WTC11 (cell line): ENCODE measurements at regions not wholly inside any gene's neighbourhood (a gene's known extent, or its start where the extent isn't known, plus 50 kb on each side); places are given as distances from the start of the nearest gene placed in this dataset.

ENCODE experiments used
- ATAC-seq: fragments of 200-7000 bp; cut with Tn5 transposase; 2 replicates; pipeline ENCODE4 v1.10.0; 2021; ENCODE audit warnings: mild to moderate bottlenecking, moderate library complexity
- CTCF ChIA-PET: fragments of 300-600 bp; sonication (Branson Sonifier 250); formaldehyde crosslinking; loops from one replicate; lab custom pipeline; 2021; ENCODE audit warnings: antibody characterized with exemption; lab: Charles Lee
- POLR2A ChIA-PET: fragments of 350-600 bp; sonication (Branson Sonifier 250); formaldehyde crosslinking; loops from one replicate; lab custom pipeline; 2021; ENCODE audit warnings: antibody characterized with exemption; lab: Charles Lee
- DNase-seq: peaks from one replicate; pipeline ENCODE4 v3.0.0; 2021; ENCODE audit warnings: low spot score
- H3K27ac Mint-ChIP-seq: 2 replicates; pipeline ENCODE4 v1.8.0; 2021; ENCODE audit warnings: mixed read lengths
- H3K27me3 Mint-ChIP-seq: 2 replicates; pipeline ENCODE4 v1.8.0; 2021; ENCODE audit warnings: low read depth, mild to moderate bottlenecking, moderate library complexity, mixed read lengths
- H3K36me3 Mint-ChIP-seq: 2 replicates; pipeline ENCODE4 v1.8.0; 2021; ENCODE audit warnings: mixed read lengths
- H3K4me1 Mint-ChIP-seq: 2 replicates; pipeline ENCODE4 v1.8.0; 2022; ENCODE audit warnings: mixed read lengths
- H3K4me3 Mint-ChIP-seq: 2 replicates; pipeline ENCODE4 v1.8.0; 2021; ENCODE audit warnings: mild to moderate bottlenecking, moderate library complexity, mixed read lengths
- H3K9me3 Mint-ChIP-seq: 2 replicates; pipeline ENCODE4 v1.8.0; 2021; ENCODE audit warnings: mixed read lengths
- GTF2I ChIP-seq: fragments of 250-450 bp; sonication (Bioruptor Pico); conservative IDR thresholded peaks from 2 replicates; pipeline ENCODE4 v1.4.0; 2021; ENCODE audit warnings: mild to moderate bottlenecking
- MYBL2 ChIP-seq: sonication (generic); formaldehyde crosslinking; IDR thresholded peaks from 2 replicates; pipeline ENCODE4 v1.8.1; 2023; ENCODE audit warnings: mild to moderate bottlenecking, moderate library complexity, missing genetic modification reagents
- TEAD1 ChIP-seq: sonication (generic); formaldehyde crosslinking; IDR thresholded peaks from 2 replicates; pipeline ENCODE4 v1.8.0; 2022; ENCODE audit warnings: mild to moderate bottlenecking, missing genetic modification reagents
- ZNF121 ChIP-seq: sonication (generic); formaldehyde crosslinking; IDR thresholded peaks from 2 replicates; pipeline ENCODE4 v1.8.0; 2023; ENCODE audit warnings: missing genetic modification reagents
- ZNF423 ChIP-seq: fragments of 250-450 bp; sonication (Bioruptor Pico); IDR thresholded peaks from 2 replicates; pipeline ENCODE4 v2.1.2; 2022; ENCODE audit warnings: mild to moderate bottlenecking, moderate library complexity
- TF ChIP-seq, protein P1 (sequence below): sonication (generic); formaldehyde crosslinking; IDR thresholded peaks from 2 replicates; pipeline ENCODE4 v1.8.1; 2023; ENCODE audit warnings: mild to moderate bottlenecking, moderate library complexity, missing genetic modification reagents
- TF ChIP-seq, protein P2 (sequence below): sonication (generic); formaldehyde crosslinking; IDR thresholded peaks from 2 replicates; pipeline ENCODE4 v1.8.1; 2023; ENCODE audit warnings: mild to moderate bottlenecking, missing genetic modification reagents
- TF ChIP-seq, protein P3 (sequence below): fragments of 250-450 bp; sonication (Bioruptor Pico); IDR thresholded peaks from 2 replicates; pipeline ENCODE4 v1.9.0; 2021; ENCODE audit warnings: mild to moderate bottlenecking
- TF ChIP-seq, protein P4 (sequence below): sonication (generic); formaldehyde crosslinking; IDR thresholded peaks from 2 replicates; pipeline ENCODE4 v1.8.0; 2023; ENCODE audit warnings: missing genetic modification reagents
- TF ChIP-seq, protein P5 (sequence below): sonication (generic); formaldehyde crosslinking; IDR thresholded peaks from 2 replicates; pipeline ENCODE4 v1.8.0; 2023; ENCODE audit warnings: missing genetic modification reagents, mild to moderate bottlenecking, borderline replicate concordance
- TF ChIP-seq, protein P6 (sequence below): fragments of 200-600 bp; IDR thresholded peaks from 2 replicates; pipeline ENCODE4 v1.8.0; 2022; ENCODE audit warnings: antibody characterized with exemption
- TF ChIP-seq, protein P7 (sequence below): sonication (generic); formaldehyde crosslinking; IDR thresholded peaks from 2 replicates; pipeline ENCODE4 v1.8.1; 2023; ENCODE audit warnings: mild to moderate bottlenecking, missing genetic modification reagents, moderate library complexity

DNA sequence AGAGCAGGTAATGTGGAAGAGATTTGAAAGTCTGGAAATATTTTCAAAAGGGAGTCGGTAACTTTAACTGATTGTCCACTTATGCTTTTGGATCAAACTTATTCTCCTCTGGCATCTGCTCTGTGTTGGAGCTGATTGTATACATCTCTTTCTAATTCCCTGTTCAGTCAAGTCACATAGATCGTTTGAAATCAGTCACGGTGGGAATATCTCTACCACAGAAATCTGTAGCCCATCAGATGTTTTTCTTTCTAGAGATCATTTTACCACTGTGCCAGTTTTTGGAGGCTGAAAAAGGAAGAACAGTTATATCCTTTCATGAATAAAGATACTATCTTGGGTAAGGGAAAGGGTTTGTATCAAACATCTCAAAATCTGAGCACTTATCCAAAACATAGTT is 1853.3 kb downstream of the EFNA5 start:
- no peak for ATAC-seq
- TF ChIP-seq, protein P1, sequence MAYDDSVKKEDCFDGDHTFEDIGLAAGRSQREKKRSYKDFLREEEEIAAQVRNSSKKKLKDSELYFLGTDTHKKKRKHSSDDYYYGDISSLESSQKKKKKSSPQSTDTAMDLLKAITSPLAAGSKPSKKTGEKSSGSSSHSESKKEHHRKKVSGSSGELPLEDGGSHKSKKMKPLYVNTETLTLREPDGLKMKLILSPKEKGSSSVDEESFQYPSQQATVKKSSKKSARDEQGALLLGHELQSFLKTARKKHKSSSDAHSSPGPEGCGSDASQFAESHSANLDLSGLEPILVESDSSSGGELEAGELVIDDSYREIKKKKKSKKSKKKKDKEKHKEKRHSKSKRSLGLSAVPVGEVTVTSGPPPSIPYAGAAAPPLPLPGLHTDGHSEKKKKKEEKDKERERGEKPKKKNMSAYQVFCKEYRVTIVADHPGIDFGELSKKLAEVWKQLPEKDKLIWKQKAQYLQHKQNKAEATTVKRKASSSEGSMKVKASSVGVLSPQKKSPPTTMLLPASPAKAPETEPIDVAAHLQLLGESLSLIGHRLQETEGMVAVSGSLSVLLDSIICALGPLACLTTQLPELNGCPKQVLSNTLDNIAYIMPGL (CRISPR knock-in tag), result no peak
- TF ChIP-seq TEAD1 (CRISPR knock-in tag) (no peak), GTF2I (CRISPR knock-in tag) (no peak), ZNF423 (no peak), ZNF121 (CRISPR knock-in tag) (no peak), MYBL2 (CRISPR knock-in tag) (no peak)
- TF ChIP-seq, protein P2, sequence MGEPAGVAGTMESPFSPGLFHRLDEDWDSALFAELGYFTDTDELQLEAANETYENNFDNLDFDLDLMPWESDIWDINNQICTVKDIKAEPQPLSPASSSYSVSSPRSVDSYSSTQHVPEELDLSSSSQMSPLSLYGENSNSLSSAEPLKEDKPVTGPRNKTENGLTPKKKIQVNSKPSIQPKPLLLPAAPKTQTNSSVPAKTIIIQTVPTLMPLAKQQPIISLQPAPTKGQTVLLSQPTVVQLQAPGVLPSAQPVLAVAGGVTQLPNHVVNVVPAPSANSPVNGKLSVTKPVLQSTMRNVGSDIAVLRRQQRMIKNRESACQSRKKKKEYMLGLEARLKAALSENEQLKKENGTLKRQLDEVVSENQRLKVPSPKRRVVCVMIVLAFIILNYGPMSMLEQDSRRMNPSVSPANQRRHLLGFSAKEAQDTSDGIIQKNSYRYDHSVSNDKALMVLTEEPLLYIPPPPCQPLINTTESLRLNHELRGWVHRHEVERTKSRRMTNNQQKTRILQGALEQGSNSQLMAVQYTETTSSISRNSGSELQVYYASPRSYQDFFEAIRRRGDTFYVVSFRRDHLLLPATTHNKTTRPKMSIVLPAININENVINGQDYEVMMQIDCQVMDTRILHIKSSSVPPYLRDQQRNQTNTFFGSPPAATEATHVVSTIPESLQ (CRISPR knock-in tag), result no peak
- TF ChIP-seq, protein P3, sequence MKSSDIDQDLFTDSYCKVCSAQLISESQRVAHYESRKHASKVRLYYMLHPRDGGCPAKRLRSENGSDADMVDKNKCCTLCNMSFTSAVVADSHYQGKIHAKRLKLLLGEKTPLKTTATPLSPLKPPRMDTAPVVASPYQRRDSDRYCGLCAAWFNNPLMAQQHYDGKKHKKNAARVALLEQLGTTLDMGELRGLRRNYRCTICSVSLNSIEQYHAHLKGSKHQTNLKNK, result no peak
- TF ChIP-seq, protein P4, sequence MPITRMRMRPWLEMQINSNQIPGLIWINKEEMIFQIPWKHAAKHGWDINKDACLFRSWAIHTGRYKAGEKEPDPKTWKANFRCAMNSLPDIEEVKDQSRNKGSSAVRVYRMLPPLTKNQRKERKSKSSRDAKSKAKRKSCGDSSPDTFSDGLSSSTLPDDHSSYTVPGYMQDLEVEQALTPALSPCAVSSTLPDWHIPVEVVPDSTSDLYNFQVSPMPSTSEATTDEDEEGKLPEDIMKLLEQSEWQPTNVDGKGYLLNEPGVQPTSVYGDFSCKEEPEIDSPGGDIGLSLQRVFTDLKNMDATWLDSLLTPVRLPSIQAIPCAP, result no peak
- TF ChIP-seq, protein P5, sequence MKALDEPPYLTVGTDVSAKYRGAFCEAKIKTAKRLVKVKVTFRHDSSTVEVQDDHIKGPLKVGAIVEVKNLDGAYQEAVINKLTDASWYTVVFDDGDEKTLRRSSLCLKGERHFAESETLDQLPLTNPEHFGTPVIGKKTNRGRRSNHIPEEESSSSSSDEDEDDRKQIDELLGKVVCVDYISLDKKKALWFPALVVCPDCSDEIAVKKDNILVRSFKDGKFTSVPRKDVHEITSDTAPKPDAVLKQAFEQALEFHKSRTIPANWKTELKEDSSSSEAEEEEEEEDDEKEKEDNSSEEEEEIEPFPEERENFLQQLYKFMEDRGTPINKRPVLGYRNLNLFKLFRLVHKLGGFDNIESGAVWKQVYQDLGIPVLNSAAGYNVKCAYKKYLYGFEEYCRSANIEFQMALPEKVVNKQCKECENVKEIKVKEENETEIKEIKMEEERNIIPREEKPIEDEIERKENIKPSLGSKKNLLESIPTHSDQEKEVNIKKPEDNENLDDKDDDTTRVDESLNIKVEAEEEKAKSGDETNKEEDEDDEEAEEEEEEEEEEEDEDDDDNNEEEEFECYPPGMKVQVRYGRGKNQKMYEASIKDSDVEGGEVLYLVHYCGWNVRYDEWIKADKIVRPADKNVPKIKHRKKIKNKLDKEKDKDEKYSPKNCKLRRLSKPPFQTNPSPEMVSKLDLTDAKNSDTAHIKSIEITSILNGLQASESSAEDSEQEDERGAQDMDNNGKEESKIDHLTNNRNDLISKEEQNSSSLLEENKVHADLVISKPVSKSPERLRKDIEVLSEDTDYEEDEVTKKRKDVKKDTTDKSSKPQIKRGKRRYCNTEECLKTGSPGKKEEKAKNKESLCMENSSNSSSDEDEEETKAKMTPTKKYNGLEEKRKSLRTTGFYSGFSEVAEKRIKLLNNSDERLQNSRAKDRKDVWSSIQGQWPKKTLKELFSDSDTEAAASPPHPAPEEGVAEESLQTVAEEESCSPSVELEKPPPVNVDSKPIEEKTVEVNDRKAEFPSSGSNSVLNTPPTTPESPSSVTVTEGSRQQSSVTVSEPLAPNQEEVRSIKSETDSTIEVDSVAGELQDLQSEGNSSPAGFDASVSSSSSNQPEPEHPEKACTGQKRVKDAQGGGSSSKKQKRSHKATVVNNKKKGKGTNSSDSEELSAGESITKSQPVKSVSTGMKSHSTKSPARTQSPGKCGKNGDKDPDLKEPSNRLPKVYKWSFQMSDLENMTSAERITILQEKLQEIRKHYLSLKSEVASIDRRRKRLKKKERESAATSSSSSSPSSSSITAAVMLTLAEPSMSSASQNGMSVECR (CRISPR knock-in tag), result no peak
- TF ChIP-seq, protein P6, sequence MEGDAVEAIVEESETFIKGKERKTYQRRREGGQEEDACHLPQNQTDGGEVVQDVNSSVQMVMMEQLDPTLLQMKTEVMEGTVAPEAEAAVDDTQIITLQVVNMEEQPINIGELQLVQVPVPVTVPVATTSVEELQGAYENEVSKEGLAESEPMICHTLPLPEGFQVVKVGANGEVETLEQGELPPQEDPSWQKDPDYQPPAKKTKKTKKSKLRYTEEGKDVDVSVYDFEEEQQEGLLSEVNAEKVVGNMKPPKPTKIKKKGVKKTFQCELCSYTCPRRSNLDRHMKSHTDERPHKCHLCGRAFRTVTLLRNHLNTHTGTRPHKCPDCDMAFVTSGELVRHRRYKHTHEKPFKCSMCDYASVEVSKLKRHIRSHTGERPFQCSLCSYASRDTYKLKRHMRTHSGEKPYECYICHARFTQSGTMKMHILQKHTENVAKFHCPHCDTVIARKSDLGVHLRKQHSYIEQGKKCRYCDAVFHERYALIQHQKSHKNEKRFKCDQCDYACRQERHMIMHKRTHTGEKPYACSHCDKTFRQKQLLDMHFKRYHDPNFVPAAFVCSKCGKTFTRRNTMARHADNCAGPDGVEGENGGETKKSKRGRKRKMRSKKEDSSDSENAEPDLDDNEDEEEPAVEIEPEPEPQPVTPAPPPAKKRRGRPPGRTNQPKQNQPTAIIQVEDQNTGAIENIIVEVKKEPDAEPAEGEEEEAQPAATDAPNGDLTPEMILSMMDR, result no peak
- TF ChIP-seq, protein P7, sequence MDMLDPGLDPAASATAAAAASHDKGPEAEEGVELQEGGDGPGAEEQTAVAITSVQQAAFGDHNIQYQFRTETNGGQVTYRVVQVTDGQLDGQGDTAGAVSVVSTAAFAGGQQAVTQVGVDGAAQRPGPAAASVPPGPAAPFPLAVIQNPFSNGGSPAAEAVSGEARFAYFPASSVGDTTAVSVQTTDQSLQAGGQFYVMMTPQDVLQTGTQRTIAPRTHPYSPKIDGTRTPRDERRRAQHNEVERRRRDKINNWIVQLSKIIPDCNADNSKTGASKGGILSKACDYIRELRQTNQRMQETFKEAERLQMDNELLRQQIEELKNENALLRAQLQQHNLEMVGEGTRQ (CRISPR knock-in tag), result no peak
- TF ChIP-seq, all 79 proteins: peak for 0
- no peak for DNase-seq
- Mint-ChIP-seq H3K4me3 (no peak overlapping the region), H3K27ac (no peak overlapping the region), H3K27me3 (no peaks in the 10 kb centered on the region), H3K9me3 (0 out of 2 replicates have a peak, but pooled peaks cover 3% of the 10 kb centered on the region), H3K4me1 (no peaks in the 10 kb centered on the region), H3K36me3 (no peaks in the 10 kb centered on the region)
- ChIA-PET CTCF (no interaction called here), POLR2A (no interaction called here)

DNA sequence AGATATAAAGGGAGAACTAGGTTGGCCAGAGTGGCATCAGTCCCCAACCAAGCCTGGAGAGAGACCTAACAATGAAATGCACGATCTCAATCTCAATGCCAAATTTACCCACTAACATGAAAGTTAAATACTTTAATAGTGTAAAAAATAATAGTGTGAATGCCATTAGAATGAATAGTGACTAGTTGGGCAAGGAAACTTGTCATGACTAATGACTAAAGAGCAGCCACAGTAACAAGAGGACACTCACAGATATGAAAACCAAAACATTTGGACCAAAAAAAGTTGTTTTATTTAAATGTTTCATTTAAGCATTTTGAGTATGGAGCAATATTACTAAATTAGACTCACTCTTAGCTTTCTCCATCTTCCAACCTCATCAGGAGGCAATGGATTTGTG is 1853.8 kb downstream of the EFNA5 start:
- ATAC-seq (no peak), DNase-seq (no peak)
- 0 out of 2 replicates have a peak, but pooled peaks cover 3% of the 10 kb centered on the region for H3K9me3 Mint-ChIP-seq
- H3K4me3 Mint-ChIP-seq, result no peak overlapping the region
- ChIA-PET POLR2A (no interaction called here), CTCF (no interaction called here)
- no peaks in the 10 kb centered on the region for H3K27me3 Mint-ChIP-seq
- no peak overlapping the region for H3K27ac Mint-ChIP-seq
- H3K36me3 Mint-ChIP-seq, result no peaks in the 10 kb centered on the region
- H3K4me1 Mint-ChIP-seq, result no peaks in the 10 kb centered on the region
- TF ChIP-seq ZNF121 (CRISPR knock-in tag), result no peak
